ENCODE measurements at regions not wholly inside any gene's neighbourhood (a gene's known extent, or its start where the extent isn't known, plus 50 kb on each side); places are given as distances from the start of the nearest gene placed in this dataset.

DNA sequence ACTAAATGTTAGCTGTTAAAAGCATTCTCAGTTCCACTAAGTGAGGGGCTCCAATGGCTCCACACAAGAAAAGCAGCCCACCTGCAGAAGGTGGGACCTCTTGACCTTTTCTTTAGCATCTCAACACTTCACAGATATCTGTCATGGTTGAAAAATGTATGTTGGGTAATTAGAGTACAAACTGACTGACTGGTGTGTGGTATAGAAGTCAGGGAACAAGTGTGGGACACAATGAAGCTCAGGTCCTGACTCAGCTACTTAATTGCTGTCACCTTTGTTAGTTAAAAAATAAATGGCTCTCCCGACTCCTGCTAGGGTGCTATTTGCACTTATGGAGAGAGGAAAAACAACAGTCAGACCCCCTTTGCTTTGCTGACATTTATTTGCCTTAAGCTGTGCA, 299.0 kb downstream of the TTC6 start:
- TF ChIP-seq, protein P1, sequence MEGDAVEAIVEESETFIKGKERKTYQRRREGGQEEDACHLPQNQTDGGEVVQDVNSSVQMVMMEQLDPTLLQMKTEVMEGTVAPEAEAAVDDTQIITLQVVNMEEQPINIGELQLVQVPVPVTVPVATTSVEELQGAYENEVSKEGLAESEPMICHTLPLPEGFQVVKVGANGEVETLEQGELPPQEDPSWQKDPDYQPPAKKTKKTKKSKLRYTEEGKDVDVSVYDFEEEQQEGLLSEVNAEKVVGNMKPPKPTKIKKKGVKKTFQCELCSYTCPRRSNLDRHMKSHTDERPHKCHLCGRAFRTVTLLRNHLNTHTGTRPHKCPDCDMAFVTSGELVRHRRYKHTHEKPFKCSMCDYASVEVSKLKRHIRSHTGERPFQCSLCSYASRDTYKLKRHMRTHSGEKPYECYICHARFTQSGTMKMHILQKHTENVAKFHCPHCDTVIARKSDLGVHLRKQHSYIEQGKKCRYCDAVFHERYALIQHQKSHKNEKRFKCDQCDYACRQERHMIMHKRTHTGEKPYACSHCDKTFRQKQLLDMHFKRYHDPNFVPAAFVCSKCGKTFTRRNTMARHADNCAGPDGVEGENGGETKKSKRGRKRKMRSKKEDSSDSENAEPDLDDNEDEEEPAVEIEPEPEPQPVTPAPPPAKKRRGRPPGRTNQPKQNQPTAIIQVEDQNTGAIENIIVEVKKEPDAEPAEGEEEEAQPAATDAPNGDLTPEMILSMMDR (IDR thresholded peaks at IDR 0.05): no peak
- TF ChIP-seq POLR2A (IDR thresholded peaks at IDR 0.05): no peak

Measured in uterus (tissue), 2 donors.